HCT116 (cell line): ENCODE measurements at regions not wholly inside any gene's neighbourhood (a gene's known extent, or its start where the extent isn't known, plus 50 kb on each side); places are given as distances from the start of the nearest gene placed in this dataset.

Experiments used
- ATAC-seq: fragments of 200-7000 bp; cut with Tn5 transposase; 2 replicates; pipeline ENCODE4 v1.9.1; 2020; ENCODE audit warnings: mild to moderate bottlenecking, moderate library complexity
- BruUV-seq: library from RNA; stranded (reverse); fragments of 400-500 nt; replicated peaks from 2 replicates; lab custom pipeline; 2021; lab: Mats Ljungman, UMichigan
- CTCF ChIA-PET: fragments of 300-600 bp; sonication (Branson Sonifier 250); formaldehyde crosslinking; loops from one replicate; lab custom pipeline; 2021; ENCODE audit warnings: antibody characterized with exemption; lab: Charles Lee
- POLR2A ChIA-PET: fragments of 300-600, 350-600 bp; sonication (Branson Sonifier 250); formaldehyde crosslinking; loops from one replicate; lab custom pipeline; 2021; ENCODE audit warnings: antibody characterized with exemption; lab: Charles Lee
- RAD21 ChIA-PET, 2 experiments: fragments of 300-600 bp; sonication (Branson Sonifier 250); formaldehyde crosslinking; loops; one replicate each; lab custom pipeline; 2023; ENCODE audit warnings: low total read pairs in 2 of 2; ENCODE audit not compliant: uncharacterized antibody in 2 of 2, unreplicated experiment in 2 of 2, low non-redundant PET in 1 of 2; lab: Charles Lee
- DNase-seq: peaks from one replicate; pipeline ENCODE4 v3.0.0-alpha.2; 2010; ENCODE audit warnings: low read depth, low spot score
- H2AFZ ChIP-seq: fragments of 200-600 bp; shearing (Covaris generic), sonication (generic); 2 replicates; pipeline ENCODE4 v1.6.1; 2017; ENCODE audit warnings: low read depth, mixed run types, mixed read lengths, antibody characterized with exemption, low read length; ENCODE audit not compliant: poor library complexity, severe bottlenecking
- H3K27ac ChIP-seq: 2 replicates; pipeline ENCODE4 v1.5.1; 2012; ENCODE audit warnings: low read depth, low read length
- H3K27me3 ChIP-seq: fragments of 200-600 bp; sonication (generic); 2 replicates; pipeline ENCODE4 v1.6.1; 2016; ENCODE audit warnings: mixed run types, low read length, mixed read lengths; ENCODE audit not compliant: insufficient read depth
- H3K36me3 ChIP-seq, 2 experiments: fragments of 200-500 bp in 1 of 2; fragments of 200-600 bp in 1 of 2; sonication (Bioruptor generic) in 1 of 2; sonication (generic) in 1 of 2; 2 replicates each; pipeline versions ENCODE4 v1.5.1 to v1.6.1; 2014 to 2016; ENCODE audit warnings: low read length in 2 of 2, inconsistent platforms in 1 of 2, mixed read lengths in 1 of 2, mixed run types in 1 of 2; ENCODE audit not compliant: insufficient read depth in 2 of 2, control insufficient read depth in 1 of 2
- H3K4me1 ChIP-seq, 2 experiments: fragments of 200-600 bp in 1 of 2; sonication (generic) in 1 of 2; 2 replicates each; pipeline versions ENCODE4 v1.5.1 to v1.6.1; 2012 to 2017; ENCODE audit warnings: low read length in 2 of 2, inconsistent platforms in 1 of 2, mild to moderate bottlenecking in 1 of 2, mixed read lengths in 1 of 2, mixed run types in 1 of 2, moderate library complexity in 1 of 2; ENCODE audit not compliant: insufficient read depth in 2 of 2, control insufficient read depth in 1 of 2
- H3K4me2 ChIP-seq: fragments of 200-600 bp; sonication (generic); 2 replicates; pipeline ENCODE4 v1.6.1; 2017; ENCODE audit warnings: mixed run types, low read length, mixed read lengths
- H3K4me3 ChIP-seq, 2 experiments: fragments of 200-600 bp in 1 of 2; sonication (generic) in 1 of 2; replicated peaks in 1 of 2; 2 replicates each; pipeline ENCODE4 v1.5.1; 2011 to 2016; ENCODE audit warnings: low read length in 2 of 2, control low read depth in 1 of 2, low read depth in 1 of 2, mild to moderate bottlenecking in 1 of 2, mixed read lengths in 1 of 2, mixed run types in 1 of 2
- H3K79me2 ChIP-seq: fragments of 200-600 bp; sonication (generic); 2 replicates; pipeline ENCODE4 v1.6.1; 2017; ENCODE audit warnings: mild to moderate bottlenecking, mixed run types, low read length, moderate library complexity, mixed read lengths; ENCODE audit not compliant: insufficient read depth
- H3K9ac ChIP-seq: fragments of 200-600 bp; sonication (generic); 2 replicates; pipeline ENCODE4 v1.6.1; 2016; ENCODE audit warnings: low read length, mixed read lengths
- H3K9me2 ChIP-seq: fragments of 200-600 bp; sonication (generic), shearing (Covaris generic); 2 replicates; pipeline ENCODE4 v1.6.1; 2017; ENCODE audit warnings: mixed run types, mild to moderate bottlenecking, moderate library complexity; ENCODE audit not compliant: insufficient read depth
- H3K9me3 ChIP-seq, 2 experiments: fragments of 200-500 bp in 1 of 2; fragments of 200-600 bp in 1 of 2; sonication (Bioruptor generic) in 1 of 2; sonication (generic) in 1 of 2; 2 replicates each; pipeline ENCODE4 v1.6.1; 2014 to 2017; ENCODE audit warnings: low read length in 2 of 2, mixed read lengths in 2 of 2, inconsistent platforms in 1 of 2, low read depth in 1 of 2, mild to moderate bottlenecking in 1 of 2, mixed run types in 1 of 2, moderate library complexity in 1 of 2; ENCODE audit not compliant: control insufficient read depth in 1 of 2, insufficient read depth in 1 of 2
- H4K20me1 ChIP-seq: fragments of 200-600 bp; sonication (generic), shearing (Covaris generic); 2 replicates; pipeline ENCODE4 v1.6.1; 2017; ENCODE audit warnings: mixed run types, mild to moderate bottlenecking, moderate library complexity; ENCODE audit not compliant: insufficient read depth
- CBX3 ChIP-seq: IDR thresholded peaks from 2 replicates; pipeline ENCODE4 v1.6.1; 2012; ENCODE audit warnings: low read depth
- EZH2phosphoT487 ChIP-seq: fragments of 200-600 bp; IDR thresholded peaks from 2 replicates; pipeline ENCODE4 v1.6.1; 2018; ENCODE audit warnings: antibody characterized with exemption, borderline replicate concordance
- FOSL1 ChIP-seq: IDR thresholded peaks from 2 replicates; pipeline ENCODE4 v1.6.1; 2012; ENCODE audit warnings: low read depth
- JUND ChIP-seq: IDR thresholded peaks from 2 replicates; pipeline ENCODE4 v1.6.1; 2012
- RAD21 ChIP-seq: IDR thresholded peaks from 2 replicates; pipeline ENCODE4 v1.6.1; 2012; ENCODE audit warnings: low read depth, mild to moderate bottlenecking
- REST ChIP-seq: IDR thresholded peaks from 2 replicates; pipeline ENCODE4 v1.6.1; 2012; ENCODE audit warnings: low read depth
- SP1 ChIP-seq: IDR thresholded peaks from 2 replicates; pipeline ENCODE4 v1.6.1; 2012; ENCODE audit warnings: low read depth
- SRF ChIP-seq: IDR thresholded peaks from 2 replicates; pipeline ENCODE4 v1.6.1; 2012; ENCODE audit warnings: low read depth
- YY1 ChIP-seq: IDR thresholded peaks from 2 replicates; pipeline ENCODE4 v1.6.1; 2011; ENCODE audit warnings: low read length, low read depth, moderate library complexity, mild to moderate bottlenecking; ENCODE audit not compliant: insufficient replicate concordance; ENCODE audit errors: extremely low read depth
- ZBTB33 ChIP-seq: IDR thresholded peaks from 2 replicates; pipeline ENCODE4 v1.6.1; 2011; ENCODE audit warnings: mild to moderate bottlenecking, low read length, moderate library complexity; ENCODE audit not compliant: insufficient replicate concordance; ENCODE audit errors: extremely low read depth
- ZNF274 ChIP-seq: fragments of 200-500 bp; sonication (Bioruptor generic); IDR thresholded peaks from 2 replicates; pipeline ENCODE4 v1.6.1; 2014; ENCODE audit warnings: mild to moderate bottlenecking, low read depth, low read length, inconsistent platforms
- intact Hi-C: fragments of 100-400 bp; cut with micrococcal nuclease; formaldehyde crosslinking; loops from 2 replicates; pipeline ENCODE4 v1.10.0; 2022
- TF ChIP-seq, protein P1 (sequence below), 3 experiments: fragments of 200-600 bp in 1 of 3; sonication (generic) in 1 of 3; IDR thresholded peaks in 2 of 3; conservative IDR thresholded peaks in 1 of 3; 2 replicates each; pipeline ENCODE4 v1.5.1; 2012 to 2017; ENCODE audit warnings: low read depth in 2 of 3, low read length in 2 of 3, antibody characterized with exemption in 1 of 3, borderline replicate concordance in 1 of 3, control low read depth in 1 of 3, mild to moderate bottlenecking in 1 of 3, mixed read lengths in 1 of 3, mixed run types in 1 of 3, moderate library complexity in 1 of 3; ENCODE audit not compliant: insufficient read depth in 1 of 3
- TF ChIP-seq, protein P2 (sequence below): IDR thresholded peaks from 2 replicates; pipeline ENCODE4 v1.6.1; 2012

DNA sequence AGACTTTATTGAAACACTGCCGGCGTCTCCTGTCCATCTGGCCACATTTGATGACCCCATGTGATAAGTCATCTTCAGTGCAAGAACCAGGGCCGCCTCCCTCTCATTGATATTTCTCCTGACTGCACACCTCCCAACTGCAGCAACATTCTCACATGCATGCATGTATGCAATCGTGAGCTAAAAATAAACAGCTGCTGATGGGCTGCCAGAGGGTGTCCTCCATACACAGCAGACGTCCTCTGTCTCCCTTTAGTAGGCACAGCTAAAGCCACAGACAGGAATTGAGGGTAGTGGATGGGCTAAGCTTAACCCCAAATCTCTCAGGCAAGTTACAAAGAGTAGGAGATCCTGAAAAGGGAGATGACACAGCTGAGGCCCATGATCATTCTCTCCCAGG, 106.7 kb upstream of the HSD17B12 start:
- POLR2A ChIA-PET, result no interaction called here
- ATAC-seq (no peak), DNase-seq (no peak)
- no peak overlapping the region for H3K4me2 ChIP-seq
- H3K36me3 ChIP-seq, result no peaks in the 10 kb centered on the region
- CTCF ChIA-PET, result interaction anchor here (0.9 to 3.6 kb wide), 5 partner anchors 11 to 277 kb away, joined by 3 to 22 read pairs (median 4); no protein-coding TSS in a partner anchor
- no peaks in the 10 kb centered on the region for H4K20me1 ChIP-seq
- no peak overlapping the region for H2AFZ ChIP-seq
- no peak overlapping the region for H3K27ac ChIP-seq
- H3K9me3 ChIP-seq, result no peaks in the 10 kb centered on the region
- H3K79me2 ChIP-seq, result no peaks in the 10 kb centered on the region
- no peak overlapping the region for H3K4me3 ChIP-seq
- no peaks in the 10 kb centered on the region for H3K9me2 ChIP-seq
- H3K4me1 ChIP-seq, result no peaks in the 10 kb centered on the region
- TF ChIP-seq CBX3, result no peak
- TF ChIP-seq SP1, result no peak
- TF ChIP-seq FOSL1, result no peak
- TF ChIP-seq REST, result no peak
- TF ChIP-seq, protein P1, sequence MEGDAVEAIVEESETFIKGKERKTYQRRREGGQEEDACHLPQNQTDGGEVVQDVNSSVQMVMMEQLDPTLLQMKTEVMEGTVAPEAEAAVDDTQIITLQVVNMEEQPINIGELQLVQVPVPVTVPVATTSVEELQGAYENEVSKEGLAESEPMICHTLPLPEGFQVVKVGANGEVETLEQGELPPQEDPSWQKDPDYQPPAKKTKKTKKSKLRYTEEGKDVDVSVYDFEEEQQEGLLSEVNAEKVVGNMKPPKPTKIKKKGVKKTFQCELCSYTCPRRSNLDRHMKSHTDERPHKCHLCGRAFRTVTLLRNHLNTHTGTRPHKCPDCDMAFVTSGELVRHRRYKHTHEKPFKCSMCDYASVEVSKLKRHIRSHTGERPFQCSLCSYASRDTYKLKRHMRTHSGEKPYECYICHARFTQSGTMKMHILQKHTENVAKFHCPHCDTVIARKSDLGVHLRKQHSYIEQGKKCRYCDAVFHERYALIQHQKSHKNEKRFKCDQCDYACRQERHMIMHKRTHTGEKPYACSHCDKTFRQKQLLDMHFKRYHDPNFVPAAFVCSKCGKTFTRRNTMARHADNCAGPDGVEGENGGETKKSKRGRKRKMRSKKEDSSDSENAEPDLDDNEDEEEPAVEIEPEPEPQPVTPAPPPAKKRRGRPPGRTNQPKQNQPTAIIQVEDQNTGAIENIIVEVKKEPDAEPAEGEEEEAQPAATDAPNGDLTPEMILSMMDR (IDR thresholded peaks at IDR 0.05 in 2 of 3, conservative IDR thresholded peaks at IDR 0.05 in 1 of 3; ENCODE audit: borderline replicate concordance in 1 of 3, insufficient read depth in 1 of 3, low read depth in 2 of 3, low read length in 2 of 3), result no peak
- no peak for TF ChIP-seq SRF
- no peak for TF ChIP-seq RAD21
- TF ChIP-seq ZBTB33, result no peak
- no peak for TF ChIP-seq JUND
- no peak for TF ChIP-seq YY1
- TF ChIP-seq ZNF274, result no peak
- TF ChIP-seq, protein P2, sequence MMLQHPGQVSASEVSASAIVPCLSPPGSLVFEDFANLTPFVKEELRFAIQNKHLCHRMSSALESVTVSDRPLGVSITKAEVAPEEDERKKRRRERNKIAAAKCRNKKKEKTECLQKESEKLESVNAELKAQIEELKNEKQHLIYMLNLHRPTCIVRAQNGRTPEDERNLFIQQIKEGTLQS, result no peak
- no peak for TF ChIP-seq EZH2phosphoT487
- BruUV-seq, result no TSS peak
- no peak overlapping the region for H3K9ac ChIP-seq
- intact Hi-C loops, result loop anchor here (1.0 to 5.0 kb wide), 2 partner anchors 70 to 278 kb away; no protein-coding TSS in a partner anchor
- peaks cover 41% of the 10 kb centered on the region for H3K27me3 ChIP-seq
- RAD21 ChIA-PET, result no interaction called here
